Prostate gland (tissue), 2 donors: ENCODE measurements at regions not wholly inside any gene's neighbourhood (a gene's known extent, or its start where the extent isn't known, plus 50 kb on each side); places are given as distances from the start of the nearest gene placed in this dataset.

Experiments used
- DNase-seq: peaks from one replicate; pipeline ENCODE4 v3.0.0-alpha.2; 2019; ENCODE audit warnings: low spot score
- H3K27ac ChIP-seq, 2 donors: fragments of 200-600 bp; sonication (generic); 2 replicates each; pipeline ENCODE4 v1.5.1; 2017 to 2019
- H3K27me3 ChIP-seq: fragments of 200-600 bp; sonication (generic); replicated peaks from 2 replicates; pipeline ENCODE4 v1.5.1; 2019; ENCODE audit not compliant: insufficient read depth
- H3K36me3 ChIP-seq, 2 donors: fragments of 200-600 bp; sonication (generic); 1 replicate in 1 of 2; 2 replicates in 1 of 2; pipeline versions ENCODE4 v1.5.1 to v1.8.1; 2017 to 2019
- H3K4me1 ChIP-seq: fragments of 200-600 bp; sonication (generic); replicated peaks from 2 replicates; pipeline ENCODE4 v1.5.1; 2019
- H3K4me3 ChIP-seq, 2 donors: fragments of 200-600 bp; sonication (generic); 2 replicates each; pipeline ENCODE4 v1.5.1; 2017 to 2019
- H3K9me3 ChIP-seq: fragments of 200-600 bp; sonication (generic); 2 replicates; pipeline ENCODE4 v1.5.1; 2017
- CTCF ChIP-seq, 4 experiments: fragments of 200-600 bp in 2 of 4; fragments of 450-650 bp in 2 of 4; sonication (generic) in 2 of 4; IDR thresholded peaks; 1 replicate in 3 of 4; 2 replicates in 1 of 4; pipeline ENCODE4 v1.5.1; 2016 to 2019; ENCODE audit warnings: antibody characterized with exemption in 4 of 4, mild to moderate bottlenecking in 2 of 4, moderate library complexity in 2 of 4
- POLR2A ChIP-seq: fragments of 450-650 bp; IDR thresholded peaks from one replicate; pipeline ENCODE4 v1.6.1; 2016; ENCODE audit warnings: antibody characterized with exemption, mild to moderate bottlenecking
- POLR2AphosphoS5 ChIP-seq: sonication (generic); formaldehyde crosslinking; IDR thresholded peaks from one replicate; pipeline ENCODE4 v1.6.1; 2017; ENCODE audit warnings: antibody characterized with exemption
- WGBS: methylation state at CpG from one replicate; pipeline ENCODE4 v1.1.5; 2018; 5-methylcytosine and 5-hydroxymethylcytosine counted together
- intact Hi-C: fragments of 100-400 bp; cut with DNase I; formaldehyde crosslinking; loops from one replicate; pipeline ENCODE4 v1.14.2; 2022

- no peaks in the 10 kb centered on the region for H3K36me3 ChIP-seq
- WGBS, result 46% methylated on average over 6 of the region's 6 CpGs
- no peaks in the 10 kb centered on the region for H3K9me3 ChIP-seq
- H3K27me3 ChIP-seq, result no peaks in the 10 kb centered on the region
- TF ChIP-seq POLR2AphosphoS5 (peak; percentile 17), POLR2A (no peak)
- peak; percentile 35 for DNase-seq
- no peak overlapping the region for H3K4me3 ChIP-seq
- no peak overlapping the region for H3K27ac ChIP-seq
- H3K4me1 ChIP-seq, result no peaks in the 10 kb centered on the region
- intact Hi-C loops, result no loop called here
Measured at GRCh38 chr3:107988460-107989175, 102.2 kb downstream of the CD47 start.

GRCh38 chr3:107987036-107987939 is 103.5 kb downstream of the CD47 start:
- peak overlapping the region; percentile 36 to 41 for H3K27ac ChIP-seq
- intact Hi-C loops, result no loop called here
- peak; percentile 68 for TF ChIP-seq POLR2AphosphoS5
- TF ChIP-seq POLR2A, result no peak
- WGBS, result 6% methylated on average over 8 of the region's 8 CpGs
- H3K27me3 ChIP-seq, result no peaks in the 10 kb centered on the region
- no peaks in the 10 kb centered on the region for H3K36me3 ChIP-seq
- H3K4me1 ChIP-seq, result no peaks in the 10 kb centered on the region
- no peaks in the 10 kb centered on the region for H3K9me3 ChIP-seq
- H3K4me3 ChIP-seq, result no peak overlapping the region
- peak; percentile 87 for DNase-seq

GRCh38 chr3:107986505-107986904 is 104.3 kb downstream of the CD47 start:
- 42% methylated on average over 4 of the region's 4 CpGs for WGBS
- no peak for TF ChIP-seq POLR2AphosphoS5
- TF ChIP-seq POLR2A, result no peak
- no peak for TF ChIP-seq CTCF (IDR thresholded peaks at IDR 0.05)
- Histone ChIP-seq H3K27ac (peak overlapping the region; percentile 36 to 41), H3K4me1 (no peaks in the 10 kb centered on the region), H3K4me3 (no peak overlapping the region), H3K9me3 (no peaks in the 10 kb centered on the region), H3K36me3 (no peaks in the 10 kb centered on the region), H3K27me3 (no peaks in the 10 kb centered on the region)
- intact Hi-C loops, result no loop called here
- no peak for DNase-seq

- intact Hi-C loops, result no loop called here
- H3K27me3 ChIP-seq, result no peaks in the 10 kb centered on the region
- no peak overlapping the region for H3K4me3 ChIP-seq
- no peak for DNase-seq
- TF ChIP-seq CTCF (IDR thresholded peaks at IDR 0.05), result no peak
- H3K27ac ChIP-seq, result no peak overlapping the region
- H3K9me3 ChIP-seq, result no peaks in the 10 kb centered on the region
- H3K36me3 ChIP-seq, result no peaks in the 10 kb centered on the region
- WGBS, result 55% methylated on average over 4 of the region's 4 CpGs
- H3K4me1 ChIP-seq, result no peaks in the 10 kb centered on the region
Measured at GRCh38 chr3:107985496-107985895, 105.3 kb downstream of the CD47 start.

GRCh38 chr3:107983247-107983646 is 107.6 kb downstream of the CD47 start:
- TF ChIP-seq POLR2A, result no peak
- intact Hi-C loops, result no loop called here
- H3K36me3 ChIP-seq, result no peaks in the 10 kb centered on the region
- H3K4me1 ChIP-seq, result no peaks in the 10 kb centered on the region
- no peak overlapping the region for H3K27ac ChIP-seq
- H3K27me3 ChIP-seq, result no peaks in the 10 kb centered on the region
- WGBS, result 98% methylated on average over 3 of the region's 3 CpGs
- no peaks in the 10 kb centered on the region for H3K9me3 ChIP-seq
- H3K4me3 ChIP-seq, result no peak overlapping the region
- no peak for DNase-seq

GRCh38 chr3:107982165-107982564 is 108.7 kb downstream of the CD47 start:
- WGBS, result 16% methylated on average over 1 of the region's 1 CpG
- Histone ChIP-seq H3K36me3 (no peaks in the 10 kb centered on the region), H3K4me1 (no peaks in the 10 kb centered on the region), H3K9me3 (no peaks in the 10 kb centered on the region), H3K27ac (no peak overlapping the region), H3K27me3 (no peaks in the 10 kb centered on the region), H3K4me3 (no peak overlapping the region)
- DNase-seq, result no peak
- no peak for TF ChIP-seq POLR2AphosphoS5
- TF ChIP-seq POLR2A, result no peak
- TF ChIP-seq CTCF (IDR thresholded peaks at IDR 0.05), result no peak
- intact Hi-C loops, result no loop called here
